SH-SY5Y (cell line): ENCODE measurements at regions not wholly inside any gene's neighbourhood (a gene's known extent, or its start where the extent isn't known, plus 50 kb on each side); places are given as distances from the start of the nearest gene placed in this dataset.

Experiments used
- GATA2 ChIP-seq: IDR thresholded peaks from 2 replicates; pipeline ENCODE4 v1.6.1; 2011; ENCODE audit warnings: mild to moderate bottlenecking, low read depth, low read length
- GATA3 ChIP-seq: IDR thresholded peaks from 2 replicates; pipeline ENCODE4 v1.6.1; 2011; ENCODE audit warnings: low read depth, mild to moderate bottlenecking, low read length, moderate library complexity

DNA sequence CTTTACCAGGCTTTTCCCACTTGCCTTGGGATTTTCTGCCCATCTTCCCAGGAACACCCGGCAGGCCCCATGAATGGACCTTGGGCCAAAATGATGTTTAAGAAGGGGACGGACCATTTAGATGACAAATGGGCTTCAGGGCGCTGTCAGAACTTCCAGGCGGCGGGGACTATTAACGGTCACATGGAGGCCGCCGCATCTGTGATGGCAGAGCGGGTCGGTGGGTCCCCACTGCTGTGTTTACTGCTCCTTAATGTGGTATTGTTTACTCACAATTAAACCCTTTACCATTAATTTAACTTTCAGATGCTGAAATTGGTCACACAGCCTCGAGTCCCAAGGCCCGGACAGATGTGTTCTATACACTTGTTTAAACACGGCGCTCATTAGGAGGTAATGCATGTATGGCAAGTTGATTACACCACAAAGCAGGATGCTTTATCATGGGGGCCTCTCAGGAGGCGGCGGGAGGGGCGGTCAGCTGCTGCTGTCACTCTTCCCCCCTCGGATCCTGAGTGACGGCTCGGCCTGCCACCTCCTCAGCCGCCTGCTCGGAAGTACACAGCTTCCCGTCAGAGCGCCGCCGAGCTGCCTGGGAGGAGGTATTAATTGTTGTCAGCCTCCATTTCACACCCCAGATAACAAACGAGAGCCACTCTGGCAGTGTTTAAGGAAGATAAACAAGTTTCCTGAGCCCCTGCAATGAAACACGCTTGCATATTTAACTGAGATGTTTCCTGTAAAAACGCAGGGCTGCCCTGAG is 83.9 kb upstream of the IRX3 start:
- no peak for TF ChIP-seq GATA2
- no peak for TF ChIP-seq GATA3
